T-helper 2 cell (primary cell): ENCODE measurements at regions not wholly inside any gene's neighbourhood (a gene's known extent, or its start where the extent isn't known, plus 50 kb on each side); places are given as distances from the start of the nearest gene placed in this dataset.

Source experiments
- DNase-seq, 5 experiments: peaks; one replicate each; pipeline versions ENCODE4 v3.0.0 to v3.0.0-alpha.2; 2012 to 2022

DNA sequence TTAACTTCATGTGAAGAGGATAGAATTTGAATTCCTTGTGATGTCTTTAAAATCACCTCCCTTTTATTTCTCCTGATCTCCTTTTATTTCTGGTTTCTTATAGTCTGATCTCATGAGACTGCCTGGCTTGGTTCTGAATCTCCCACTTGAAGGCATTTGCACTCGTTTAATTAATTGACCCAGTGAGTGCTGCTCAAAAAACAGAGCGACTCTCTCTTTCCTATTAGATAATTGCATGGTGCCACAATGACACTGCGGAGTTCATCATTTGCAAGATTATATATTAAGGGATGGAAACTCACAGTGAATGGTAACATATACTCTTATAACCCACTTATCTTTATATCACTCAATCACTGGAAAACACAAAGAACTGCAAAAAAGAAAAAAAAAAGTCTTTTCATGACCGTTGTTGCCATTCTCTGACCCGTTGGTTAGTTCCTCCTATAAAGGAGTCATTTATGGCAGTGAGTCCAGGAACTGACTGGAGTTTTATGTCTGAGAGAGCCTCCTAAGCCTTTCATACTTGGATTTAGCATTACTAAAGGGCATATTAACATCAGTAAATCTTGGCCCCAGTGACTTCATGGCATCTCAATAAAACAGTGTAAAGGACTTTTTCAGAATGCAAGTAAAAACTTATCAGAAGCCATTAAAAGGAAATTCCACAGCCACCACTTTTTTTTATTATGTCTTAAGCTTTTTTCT is 103.3 kb upstream of the EPHA4 start:
- no peak for DNase-seq

- DNase-seq: no peak
Observed at GRCh38 chr2:221674446-221674845, 102.3 kb upstream of the EPHA4 start.

DNA sequence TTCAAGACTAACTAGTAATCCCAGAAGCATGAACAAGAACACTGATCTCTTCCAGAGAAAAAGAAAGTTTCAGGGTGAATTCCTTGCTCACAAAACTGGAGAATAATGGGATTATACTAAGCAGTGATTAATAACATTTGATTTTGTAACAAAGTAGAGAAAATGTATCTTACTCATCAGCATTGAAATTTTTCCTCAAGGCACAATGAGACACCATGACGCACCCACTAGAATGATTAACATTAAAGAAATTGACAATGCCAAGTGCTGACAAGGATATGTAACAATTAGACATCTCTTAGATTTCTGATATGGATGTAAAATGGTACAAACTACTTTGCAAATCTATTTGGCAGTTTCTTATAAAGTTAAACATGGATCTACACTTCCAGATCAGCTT is 101.1 kb upstream of the EPHA4 start:
- no peak for DNase-seq

- no peak for DNase-seq
Observed at GRCh38 chr2:221671515-221671914, 99.4 kb upstream of the EPHA4 start.

- DNase-seq: no peak
Observed at GRCh38 chr2:221662689-221663391, 90.7 kb upstream of the EPHA4 start.

- DNase-seq: no peak
Observed at GRCh38 chr2:221657806-221658205, 85.7 kb upstream of the EPHA4 start.

- DNase-seq: no peak
Observed at GRCh38 chr2:221655300-221655699, 83.2 kb upstream of the EPHA4 start.

GRCh38 chr2:221653182-221653581 is 81.1 kb upstream of the EPHA4 start:
- DNase-seq: no peak

GRCh38 chr2:221649051-221649775 is 77.1 kb upstream of the EPHA4 start:
- DNase-seq: no peak

- DNase-seq: no peak
Observed at GRCh38 chr2:221642447-221642846, 70.3 kb upstream of the EPHA4 start.

DNA sequence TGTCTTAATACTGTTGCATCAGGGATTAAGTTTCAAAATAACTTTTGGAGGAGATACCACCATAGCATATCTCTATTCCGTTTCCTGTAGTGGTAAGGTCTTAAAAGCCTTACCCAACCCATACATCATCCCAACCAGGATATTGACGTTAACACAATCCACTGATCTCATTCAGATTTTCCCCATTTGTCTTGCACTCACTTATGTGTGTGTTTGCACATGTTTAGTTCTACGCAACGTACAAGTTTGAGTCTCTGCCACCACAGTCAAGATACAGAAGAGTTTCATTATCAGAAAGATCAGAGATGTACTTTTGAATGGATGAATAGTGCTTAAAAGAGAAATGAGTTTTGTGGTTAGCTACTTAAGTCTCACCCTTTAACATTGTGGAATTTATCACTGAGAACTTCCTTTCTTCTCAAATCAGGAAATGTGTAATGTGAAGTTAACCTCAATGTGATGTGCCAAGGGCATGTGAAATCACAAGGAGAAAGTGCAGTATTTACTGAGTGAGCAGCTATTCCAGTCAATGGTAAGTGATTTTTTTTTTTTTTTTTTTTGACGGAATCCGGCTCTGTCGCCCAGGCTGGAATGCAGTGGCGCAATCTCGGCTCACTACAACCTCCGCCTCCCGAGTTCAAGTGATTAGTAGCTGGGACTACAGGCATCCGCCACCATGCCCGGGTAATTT is 69.2 kb upstream of the EPHA4 start:
- peak in 1 of 5 experiments; percentile 76 for DNase-seq

DNA sequence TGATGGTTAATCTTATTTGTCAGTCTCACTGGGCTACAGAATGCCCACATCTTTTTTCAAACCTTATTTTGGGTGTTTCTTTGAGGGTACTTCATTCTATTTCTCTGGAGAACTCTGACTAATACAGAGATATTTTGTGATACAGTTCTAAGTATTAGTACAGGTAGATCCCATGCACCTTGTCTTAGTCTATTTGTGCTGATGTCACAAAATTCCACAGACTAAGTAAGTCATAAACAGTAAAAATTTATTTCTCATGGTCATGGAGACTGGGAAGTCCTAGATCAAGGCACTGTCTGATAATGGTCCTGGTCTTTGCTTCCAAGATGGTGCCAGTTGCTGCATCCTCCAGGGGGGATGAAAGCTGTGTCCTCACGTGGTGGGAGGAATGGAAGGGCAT is 68.6 kb upstream of the EPHA4 start:
- no peak for DNase-seq

DNA sequence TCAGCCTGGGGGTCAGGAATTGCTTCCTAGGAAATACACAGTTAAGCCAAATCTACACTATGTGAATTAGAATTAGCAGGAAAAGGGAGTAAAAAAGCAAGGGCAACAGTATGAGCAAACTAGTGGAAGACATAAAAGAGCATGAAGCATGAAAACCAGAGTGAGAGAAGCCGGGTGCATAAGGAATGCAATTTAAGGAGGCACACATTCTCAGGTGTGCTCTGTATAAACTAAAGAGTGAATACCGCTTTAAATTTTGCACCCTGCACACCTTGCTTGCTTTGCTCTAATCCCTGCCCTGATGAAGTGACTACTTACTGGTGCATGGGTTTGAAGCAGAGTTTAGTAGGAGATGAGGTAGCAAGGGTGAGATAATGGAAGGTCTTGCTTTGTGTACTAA is 65.7 kb upstream of the EPHA4 start:
- DNase-seq: no peak

DNA sequence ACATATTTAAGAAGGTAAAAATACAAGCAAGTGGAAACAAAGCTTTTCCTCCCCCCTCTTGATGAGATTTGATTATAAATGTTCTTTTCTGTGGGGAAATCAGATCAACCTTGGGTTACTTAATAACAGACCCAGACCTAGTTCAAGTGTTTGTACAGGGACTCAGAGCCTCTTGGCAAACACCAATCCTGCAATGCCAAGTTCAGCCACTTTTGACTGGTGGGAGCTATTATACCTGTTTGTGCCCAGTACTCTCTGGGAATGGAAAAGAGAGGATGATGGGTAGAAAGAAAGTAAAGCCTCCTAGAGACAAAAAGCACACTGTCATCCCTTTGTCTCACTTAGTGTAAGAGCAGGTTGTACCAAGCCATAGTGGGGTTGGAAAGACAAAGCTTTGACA is 63.8 kb upstream of the EPHA4 start:
- DNase-seq: no peak

DNA sequence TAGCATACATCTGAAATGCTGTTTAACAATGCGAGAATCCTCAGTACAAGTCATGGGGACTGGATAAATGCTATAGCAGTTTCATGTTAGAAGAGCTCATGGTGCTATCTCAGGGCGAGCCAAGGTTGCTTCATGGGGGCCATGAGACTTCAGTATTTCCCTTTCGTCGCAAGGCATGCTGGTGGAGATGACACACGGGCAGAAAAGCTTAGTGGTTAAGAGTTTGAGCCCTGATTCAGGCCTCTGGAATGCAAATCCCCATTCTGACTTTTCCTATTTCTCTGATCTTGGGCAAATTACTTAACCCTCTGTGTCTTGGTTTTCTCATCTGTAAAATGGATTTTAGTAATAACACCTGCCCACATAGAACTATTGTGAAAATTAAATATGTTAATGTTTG is 57.4 kb upstream of the EPHA4 start:
- DNase-seq: no peak

- no peak for DNase-seq
Observed at GRCh38 chr2:221624475-221624874, 52.4 kb upstream of the EPHA4 start.
